Memory B cell (primary cell): ENCODE measurements at regions not wholly inside any gene's neighbourhood (a gene's known extent, or its start where the extent isn't known, plus 50 kb on each side); places are given as distances from the start of the nearest gene placed in this dataset.

Source experiments
- ATAC-seq: fragments of 150-1000 bp; cut with Tn5 transposase; 2 replicates; pipeline ENCODE4 v1.10.0; 2021; ENCODE audit warnings: low read depth, mild to moderate bottlenecking, moderate library complexity
- DNase-seq, 2 donors: peaks; one replicate each; pipeline ENCODE4 v3.0.0; 2022; ENCODE audit warnings: low spot score in 2 of 2
- H3K27ac Mint-ChIP-seq: one replicate; pipeline ENCODE4 v1.8.0; 2022; ENCODE audit warnings: mild to moderate bottlenecking, moderate library complexity, mixed read lengths
- H3K27me3 Mint-ChIP-seq: one replicate; pipeline ENCODE4 v1.8.0; 2022; ENCODE audit warnings: mixed read lengths
- H3K36me3 Mint-ChIP-seq: one replicate; pipeline ENCODE4 v1.8.0; 2022; ENCODE audit warnings: mild to moderate bottlenecking, mixed read lengths
- H3K4me1 Mint-ChIP-seq: one replicate; pipeline ENCODE4 v1.8.0; 2022; ENCODE audit warnings: mixed read lengths
- H3K4me3 Mint-ChIP-seq: one replicate; pipeline ENCODE4 v1.8.0; 2022; ENCODE audit warnings: mild to moderate bottlenecking, moderate library complexity, mixed read lengths
- H3K9me3 Mint-ChIP-seq: one replicate; pipeline ENCODE4 v1.8.0; 2022; ENCODE audit warnings: mixed read lengths

DNA sequence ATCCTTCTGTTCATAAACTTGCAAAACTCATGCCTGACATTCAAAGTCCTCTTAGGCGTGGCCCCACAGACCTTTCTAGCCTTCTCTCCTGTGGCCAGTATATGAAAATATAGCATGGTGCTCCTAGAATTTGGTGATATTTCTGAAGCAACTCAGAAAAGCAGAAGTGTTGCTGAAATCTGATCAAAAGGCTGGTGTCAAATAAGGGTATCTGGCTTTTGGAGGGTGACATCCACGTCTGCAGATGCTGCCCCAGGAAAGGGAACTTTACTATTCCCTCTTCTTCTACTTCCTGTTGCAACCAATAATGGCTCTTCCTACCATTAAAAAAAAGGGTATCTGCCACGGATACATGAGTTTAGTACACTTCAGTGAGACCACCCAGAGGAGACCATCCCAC, 83.9 kb upstream of the RPS6KA3 start:
- DNase-seq, result no peak
- no peak overlapping the region for H3K27ac Mint-ChIP-seq
- H3K27me3 Mint-ChIP-seq, result peaks cover 2% of the 10 kb centered on the region
- no peak overlapping the region for H3K4me3 Mint-ChIP-seq
- ATAC-seq, result no peak
- no peaks in the 10 kb centered on the region for H3K9me3 Mint-ChIP-seq
- no peaks in the 10 kb centered on the region for H3K36me3 Mint-ChIP-seq
- H3K4me1 Mint-ChIP-seq, result peaks cover 2% of the 10 kb centered on the region

DNA sequence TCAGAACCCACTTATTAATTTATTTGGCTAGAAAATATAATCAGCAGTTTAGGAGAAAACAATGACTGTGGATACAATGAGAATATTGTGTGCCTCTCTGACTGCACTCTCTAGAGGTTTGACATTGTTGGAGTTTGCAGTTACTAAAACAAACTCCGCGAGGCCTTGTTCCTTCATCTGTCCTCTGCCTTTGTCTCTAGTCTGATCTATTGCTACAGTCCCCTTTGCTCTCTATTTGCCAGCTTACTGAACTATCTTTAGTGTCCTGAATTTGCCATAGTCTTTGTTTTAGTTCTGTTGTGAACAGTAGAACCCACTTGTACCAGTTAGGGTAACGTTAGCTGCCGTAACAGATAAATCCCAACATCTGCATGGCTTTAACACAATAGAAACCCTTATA, 81.4 kb upstream of the RPS6KA3 start:
- ATAC-seq (no peak), DNase-seq (no peak)
- H3K27me3 Mint-ChIP-seq, result peaks cover 2% of the 10 kb centered on the region

DNA sequence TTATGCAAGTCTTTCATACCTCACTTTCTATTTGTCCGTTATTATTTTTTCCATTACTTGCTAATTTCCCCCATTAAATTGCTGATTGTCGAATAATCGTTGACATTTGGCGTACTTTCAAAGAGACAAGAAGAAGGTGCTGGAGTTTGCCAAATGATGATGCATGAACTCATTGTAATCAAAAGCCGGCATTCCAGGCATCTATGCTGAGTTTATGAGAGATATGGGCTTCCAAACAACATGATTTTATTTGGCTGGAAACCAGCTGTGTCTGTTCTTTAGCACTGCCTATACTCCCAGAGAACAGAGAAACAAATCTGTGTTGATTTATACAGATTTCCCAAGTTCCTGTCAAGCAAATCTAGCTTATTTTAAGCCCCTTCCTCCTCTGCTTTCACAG, 80.8 kb upstream of the RPS6KA3 start:
- no peak for DNase-seq
- H3K27me3 Mint-ChIP-seq, result peaks cover 1% of the 10 kb centered on the region
- no peak for ATAC-seq
- peaks cover 4% of the 10 kb centered on the region for H3K36me3 Mint-ChIP-seq
- peaks cover 1% of the 10 kb centered on the region for H3K4me1 Mint-ChIP-seq
- H3K4me3 Mint-ChIP-seq, result no peak overlapping the region
- H3K27ac Mint-ChIP-seq, result no peak overlapping the region
- H3K9me3 Mint-ChIP-seq, result peaks cover 8% of the 10 kb centered on the region

More for the DNA sequence above, 81.4 kb upstream of the RPS6KA3 start:
- Mint-ChIP-seq H3K4me1 (peaks cover 2% of the 10 kb centered on the region), H3K27ac (no peak overlapping the region), H3K36me3 (peaks cover under 1% of the 10 kb centered on the region), H3K9me3 (peaks cover 5% of the 10 kb centered on the region), H3K4me3 (no peak overlapping the region)

DNA sequence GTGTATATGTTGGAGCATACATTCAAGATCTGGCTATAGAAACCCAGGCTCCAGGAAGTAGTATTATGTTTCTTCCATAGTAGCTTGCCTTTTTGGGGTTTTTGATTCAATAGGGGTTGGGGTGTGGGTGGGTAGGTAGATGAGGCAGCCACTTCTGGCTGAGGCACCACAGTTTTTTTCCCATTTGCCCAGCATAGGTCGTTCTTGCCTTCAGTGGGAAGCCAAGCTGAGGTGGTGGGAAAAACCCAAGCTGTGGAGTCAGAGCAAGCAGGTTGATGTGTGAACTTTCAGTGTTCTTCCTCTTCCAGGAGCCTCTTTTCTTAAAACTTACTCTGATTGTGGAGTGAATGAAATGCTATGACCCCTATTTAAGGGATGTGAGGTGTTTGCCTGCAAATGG, 67.0 kb upstream of the RPS6KA3 start:
- ATAC-seq, result no peak
- H3K36me3 Mint-ChIP-seq, result no peaks in the 10 kb centered on the region
- DNase-seq, result no peak

DNA sequence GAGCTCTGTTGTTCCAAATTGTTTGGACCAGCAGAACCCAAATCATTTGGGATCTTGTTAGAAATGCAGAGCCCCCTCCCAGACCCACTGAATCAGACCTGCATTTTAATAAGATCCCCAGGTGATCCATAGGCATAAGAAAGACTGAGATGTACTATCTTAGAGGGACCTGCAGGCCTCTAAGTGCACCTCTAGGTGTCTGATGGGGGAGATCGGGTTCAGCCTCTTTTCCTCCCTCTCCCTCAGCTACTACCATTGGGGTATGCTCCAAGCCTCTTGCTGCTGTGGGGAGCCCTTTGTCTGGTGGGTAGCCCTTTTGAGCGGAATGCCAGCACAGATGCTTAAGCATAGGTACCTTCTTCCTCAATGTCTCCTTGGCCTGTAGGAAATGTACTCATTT, 63.8 kb upstream of the RPS6KA3 start:
- DNase-seq (no peak), ATAC-seq (no peak)
- no peaks in the 10 kb centered on the region for H3K4me1 Mint-ChIP-seq
- no peaks in the 10 kb centered on the region for H3K9me3 Mint-ChIP-seq
- H3K27ac Mint-ChIP-seq, result no peak overlapping the region
- no peaks in the 10 kb centered on the region for H3K27me3 Mint-ChIP-seq
- H3K4me3 Mint-ChIP-seq, result no peak overlapping the region
- H3K36me3 Mint-ChIP-seq, result no peaks in the 10 kb centered on the region

More for the DNA sequence above, 67.0 kb upstream of the RPS6KA3 start:
- H3K27ac Mint-ChIP-seq, result no peak overlapping the region
- H3K4me1 Mint-ChIP-seq, result no peaks in the 10 kb centered on the region
- no peaks in the 10 kb centered on the region for H3K9me3 Mint-ChIP-seq
- H3K27me3 Mint-ChIP-seq, result no peaks in the 10 kb centered on the region
- no peak overlapping the region for H3K4me3 Mint-ChIP-seq

DNA sequence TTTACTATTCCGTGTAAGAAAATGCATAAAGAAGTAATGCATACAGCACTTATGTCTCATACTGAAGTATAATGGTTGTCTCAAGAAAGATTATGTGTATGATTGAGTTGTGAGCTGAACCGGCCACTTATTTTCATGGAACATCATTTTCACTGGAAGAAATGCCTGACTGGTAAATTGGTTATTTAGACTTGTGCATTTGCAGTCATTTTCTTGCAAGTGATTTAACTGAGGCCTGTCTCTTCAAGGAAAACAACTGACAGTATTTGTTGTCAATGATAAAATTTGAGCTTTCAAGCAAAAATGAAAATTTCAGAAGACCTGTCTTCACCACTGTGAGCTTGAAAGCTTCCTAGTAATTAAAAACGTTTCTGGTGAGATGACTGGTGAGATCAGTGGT, 62.7 kb upstream of the RPS6KA3 start:
- DNase-seq, result no peak
- H3K36me3 Mint-ChIP-seq, result no peaks in the 10 kb centered on the region
- no peak overlapping the region for H3K4me3 Mint-ChIP-seq
- ATAC-seq, result no peak
- no peaks in the 10 kb centered on the region for H3K27me3 Mint-ChIP-seq
- no peaks in the 10 kb centered on the region for H3K4me1 Mint-ChIP-seq
- no peaks in the 10 kb centered on the region for H3K9me3 Mint-ChIP-seq
- H3K27ac Mint-ChIP-seq, result no peak overlapping the region

DNA sequence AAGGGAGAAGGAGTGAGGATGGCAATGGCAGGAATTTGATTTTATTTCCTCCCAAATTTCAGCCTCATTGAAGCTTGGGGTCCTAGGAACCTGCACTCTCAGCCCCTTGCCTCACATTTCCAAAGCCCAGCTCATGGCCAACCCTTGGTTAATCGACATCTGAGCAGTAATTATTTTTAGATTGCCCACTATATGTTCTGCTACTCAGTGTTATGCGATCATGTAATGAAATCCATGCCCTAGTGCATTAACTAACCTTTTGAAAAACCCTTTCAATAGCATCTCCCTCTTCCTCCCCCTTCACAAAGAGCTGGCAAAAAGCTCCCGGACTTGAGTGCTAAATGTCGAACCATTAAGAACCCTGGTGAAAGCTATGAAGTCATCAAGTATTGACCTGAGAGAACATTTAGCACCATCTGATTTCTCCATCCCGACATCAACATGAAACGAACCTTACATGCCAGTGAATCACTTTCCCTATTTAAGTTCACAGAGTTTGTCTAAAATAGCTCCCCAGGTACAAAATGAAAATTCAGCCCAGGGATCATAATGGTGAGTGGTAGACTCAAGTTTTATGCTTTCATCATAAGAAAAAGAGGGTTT, 59.2 kb upstream of the RPS6KA3 start:
- H3K27me3 Mint-ChIP-seq, result no peaks in the 10 kb centered on the region
- DNase-seq (no peak), ATAC-seq (no peak)
- peaks cover 12% of the 10 kb centered on the region for H3K4me1 Mint-ChIP-seq
- no peak overlapping the region for H3K27ac Mint-ChIP-seq
- H3K9me3 Mint-ChIP-seq, result no peaks in the 10 kb centered on the region
- no peak overlapping the region for H3K4me3 Mint-ChIP-seq
- no peaks in the 10 kb centered on the region for H3K36me3 Mint-ChIP-seq

DNA sequence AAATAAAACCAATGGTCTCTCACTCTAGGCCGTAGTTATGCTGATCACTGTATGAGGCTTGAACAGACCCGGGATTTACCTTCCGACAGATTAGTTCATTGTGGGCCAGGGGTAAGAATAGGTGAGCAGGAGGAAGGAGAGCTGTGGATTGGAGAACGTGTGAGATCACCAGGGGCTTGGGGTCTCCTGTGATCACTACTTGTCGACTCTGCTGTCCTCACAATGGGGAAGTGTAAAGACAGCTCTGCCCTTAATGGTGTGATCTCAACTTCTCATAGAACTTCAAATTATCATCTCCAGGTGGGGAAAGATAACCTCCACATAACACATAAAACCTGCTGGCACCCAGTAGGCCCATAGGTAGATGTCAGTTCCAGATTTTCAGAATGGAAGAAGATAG, 56.2 kb upstream of the RPS6KA3 start:
- Mint-ChIP-seq H3K4me3 (no peak overlapping the region), H3K36me3 (peaks cover 2% of the 10 kb centered on the region), H3K27ac (no peak overlapping the region), H3K4me1 (peaks cover 30% of the 10 kb centered on the region), H3K9me3 (no peaks in the 10 kb centered on the region), H3K27me3 (no peaks in the 10 kb centered on the region)
- DNase-seq (no peak), ATAC-seq (no peak)

DNA sequence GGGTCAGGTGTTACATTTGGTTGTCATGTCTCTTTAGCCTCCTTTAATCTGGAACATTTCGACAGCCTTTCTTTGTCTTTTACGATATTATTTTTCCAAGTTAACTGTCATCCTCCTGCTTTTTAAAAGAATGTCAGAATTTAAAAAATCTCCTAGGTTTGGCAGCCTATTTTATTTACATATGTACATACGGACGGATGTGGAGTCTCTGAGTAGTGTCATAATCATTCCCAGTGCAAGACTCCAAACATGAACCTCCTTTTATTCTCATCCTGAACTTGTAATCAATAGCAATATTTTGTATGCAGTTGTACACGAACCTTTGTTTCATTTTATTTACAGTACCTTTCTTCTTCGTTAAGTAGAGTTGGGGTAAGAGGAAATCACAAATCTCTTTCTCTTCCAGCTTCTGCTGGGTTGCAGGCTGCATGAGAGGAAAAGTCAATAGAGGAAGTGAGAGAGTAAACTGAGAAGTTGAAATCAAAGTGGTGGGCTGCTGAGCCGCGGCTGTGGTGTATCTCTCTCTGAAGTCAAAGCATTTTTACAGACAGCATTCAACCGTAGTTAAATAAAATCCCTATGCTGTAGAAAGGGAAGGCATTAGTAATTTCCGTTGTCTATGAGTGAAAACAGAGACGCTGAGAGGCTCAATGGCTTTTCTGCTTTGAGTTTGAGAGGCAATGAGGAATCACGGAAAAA, 53.9 kb upstream of the RPS6KA3 start:
- Mint-ChIP-seq H3K36me3 (peaks cover 2% of the 10 kb centered on the region), H3K4me3 (peak overlapping the region; percentile 76), H3K27me3 (no peaks in the 10 kb centered on the region), H3K9me3 (no peaks in the 10 kb centered on the region), H3K27ac (peak overlapping the region; percentile 85), H3K4me1 (peaks cover 36% of the 10 kb centered on the region)
- DNase-seq (peak in 1 of 2 donors; percentile 40), ATAC-seq (peak; percentile 98)

DNA sequence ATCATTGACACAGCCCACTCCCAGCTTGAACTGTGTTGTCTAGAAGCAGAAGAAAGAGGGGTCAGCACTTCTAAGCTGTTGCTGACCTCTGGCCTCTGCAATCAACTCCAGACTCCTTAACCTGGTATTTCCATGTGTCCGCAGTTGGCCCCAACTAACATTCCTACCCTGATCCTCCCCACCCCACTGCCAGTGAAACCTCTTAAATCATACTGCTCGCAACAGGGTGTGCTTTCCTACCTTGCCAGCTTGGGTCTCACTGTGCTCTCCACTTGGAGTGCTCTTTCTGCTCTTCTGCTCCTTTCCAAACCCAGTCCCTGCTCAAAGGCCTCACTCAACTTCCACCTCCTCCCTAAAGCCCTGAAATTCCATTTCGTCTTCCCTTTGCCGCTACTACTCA, 52.3 kb upstream of the RPS6KA3 start:
- peaks cover 44% of the 10 kb centered on the region for H3K4me1 Mint-ChIP-seq
- no peaks in the 10 kb centered on the region for H3K9me3 Mint-ChIP-seq
- no peak overlapping the region for H3K27ac Mint-ChIP-seq
- peaks cover 4% of the 10 kb centered on the region for H3K36me3 Mint-ChIP-seq
- DNase-seq (no peak), ATAC-seq (no peak)
- H3K4me3 Mint-ChIP-seq, result no peak overlapping the region
- H3K27me3 Mint-ChIP-seq, result no peaks in the 10 kb centered on the region

DNA sequence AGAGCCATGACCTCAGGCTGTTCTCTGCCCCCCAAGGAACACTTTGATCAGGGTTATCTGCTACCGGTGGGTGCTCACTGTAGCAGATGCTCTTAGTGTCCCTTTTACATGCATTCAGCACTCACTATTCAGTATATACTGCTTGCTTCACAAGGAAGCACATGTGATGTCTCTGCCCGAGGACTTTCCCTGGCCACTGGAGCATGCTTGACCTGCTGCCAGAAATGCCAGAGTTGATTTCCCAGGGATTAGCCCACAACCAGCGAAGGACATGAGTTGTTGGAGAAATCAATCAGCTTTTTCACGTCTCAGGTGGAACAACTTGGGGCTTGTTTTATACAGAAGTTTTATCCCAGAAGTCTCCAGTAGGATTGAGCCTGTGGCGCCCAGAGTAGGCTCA, 51.2 kb upstream of the RPS6KA3 start:
- DNase-seq, result no peak
- Mint-ChIP-seq H3K4me3 (no peak overlapping the region), H3K27me3 (no peaks in the 10 kb centered on the region), H3K36me3 (peaks cover 4% of the 10 kb centered on the region), H3K27ac (no peak overlapping the region), H3K9me3 (no peaks in the 10 kb centered on the region), H3K4me1 (peaks cover 47% of the 10 kb centered on the region)
- no peak for ATAC-seq
